ENCODE measurements at regions not wholly inside any gene's neighbourhood (a gene's known extent, or its start where the extent isn't known, plus 50 kb on each side); places are given as distances from the start of the nearest gene placed in this dataset.

DNA sequence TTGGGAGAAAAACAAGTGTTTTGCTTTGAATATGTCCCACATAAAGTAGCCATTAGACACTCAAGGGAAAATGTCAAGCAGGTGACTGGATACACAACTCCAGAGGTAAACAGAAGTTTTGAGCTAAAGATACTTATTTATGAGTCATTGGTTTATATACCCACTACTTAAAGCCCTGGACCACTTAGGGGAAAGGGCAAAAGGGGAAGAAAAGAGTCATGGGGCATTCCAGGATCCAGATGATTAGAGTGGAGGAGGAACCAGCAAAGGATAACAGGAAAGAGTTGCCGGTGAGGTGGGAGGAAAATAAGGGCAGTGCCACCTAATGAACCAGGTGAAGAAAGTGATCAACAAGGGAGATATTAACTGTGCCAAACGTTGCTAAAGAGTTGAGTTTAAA is 254.2 kb upstream of the NR4A3 start:
- no peak overlapping the region for H3K9ac ChIP-seq
- no peaks in the 10 kb centered on the region for H3K27me3 ChIP-seq (ENCODE audit: insufficient read depth)
- POLR2A ChIA-PET, result no interaction called here
- H3K79me2 ChIP-seq (ENCODE audit: insufficient read depth), result no peaks in the 10 kb centered on the region
- no peaks in the 10 kb centered on the region for H3K9me2 ChIP-seq
- DNase-seq, result no peak
- H3K9me3 ChIP-seq, result no peaks in the 10 kb centered on the region
- H4K20me1 ChIP-seq (ENCODE audit: insufficient read depth), result no peaks in the 10 kb centered on the region
- CTCF ChIA-PET, result no interaction called here
- no peak overlapping the region for H2AFZ ChIP-seq (ENCODE audit: low read depth)
- H3K4me1 ChIP-seq (ENCODE audit: control insufficient read depth in 1 of 2, insufficient read depth in 2 of 2, low read depth in 1 of 2, low read length in 1 of 2), result no peaks in the 10 kb centered on the region; a peak in 1 of 4 replicates
- no peaks in the 10 kb centered on the region for H3F3A ChIP-seq (replicated peaks; ENCODE audit: insufficient read depth)
- no peak for TF ChIP-seq SIN3A (IDR thresholded peaks at IDR 0.05; ENCODE audit: borderline replicate concordance, low read depth, low read length)
- TF ChIP-seq, protein P1, sequence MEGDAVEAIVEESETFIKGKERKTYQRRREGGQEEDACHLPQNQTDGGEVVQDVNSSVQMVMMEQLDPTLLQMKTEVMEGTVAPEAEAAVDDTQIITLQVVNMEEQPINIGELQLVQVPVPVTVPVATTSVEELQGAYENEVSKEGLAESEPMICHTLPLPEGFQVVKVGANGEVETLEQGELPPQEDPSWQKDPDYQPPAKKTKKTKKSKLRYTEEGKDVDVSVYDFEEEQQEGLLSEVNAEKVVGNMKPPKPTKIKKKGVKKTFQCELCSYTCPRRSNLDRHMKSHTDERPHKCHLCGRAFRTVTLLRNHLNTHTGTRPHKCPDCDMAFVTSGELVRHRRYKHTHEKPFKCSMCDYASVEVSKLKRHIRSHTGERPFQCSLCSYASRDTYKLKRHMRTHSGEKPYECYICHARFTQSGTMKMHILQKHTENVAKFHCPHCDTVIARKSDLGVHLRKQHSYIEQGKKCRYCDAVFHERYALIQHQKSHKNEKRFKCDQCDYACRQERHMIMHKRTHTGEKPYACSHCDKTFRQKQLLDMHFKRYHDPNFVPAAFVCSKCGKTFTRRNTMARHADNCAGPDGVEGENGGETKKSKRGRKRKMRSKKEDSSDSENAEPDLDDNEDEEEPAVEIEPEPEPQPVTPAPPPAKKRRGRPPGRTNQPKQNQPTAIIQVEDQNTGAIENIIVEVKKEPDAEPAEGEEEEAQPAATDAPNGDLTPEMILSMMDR (IDR thresholded peaks at IDR 0.05), result no peak
- TF ChIP-seq IRF3 (IDR thresholded peaks at IDR 0.05; ENCODE audit: low read depth, low read length), result no peak
- TF ChIP-seq FOXM1 (IDR thresholded peaks at IDR 0.05; ENCODE audit: low read depth), result no peak
- no peak for TF ChIP-seq YY1 (IDR thresholded peaks at IDR 0.05; ENCODE audit: low read depth)
- TF ChIP-seq GABPA (IDR thresholded peaks at IDR 0.05; ENCODE audit: low read depth), result no peak
- no peak for TF ChIP-seq CHD2 (IDR thresholded peaks at IDR 0.05; ENCODE audit: low read length, partially characterized antibody)
- TF ChIP-seq, protein P2, sequence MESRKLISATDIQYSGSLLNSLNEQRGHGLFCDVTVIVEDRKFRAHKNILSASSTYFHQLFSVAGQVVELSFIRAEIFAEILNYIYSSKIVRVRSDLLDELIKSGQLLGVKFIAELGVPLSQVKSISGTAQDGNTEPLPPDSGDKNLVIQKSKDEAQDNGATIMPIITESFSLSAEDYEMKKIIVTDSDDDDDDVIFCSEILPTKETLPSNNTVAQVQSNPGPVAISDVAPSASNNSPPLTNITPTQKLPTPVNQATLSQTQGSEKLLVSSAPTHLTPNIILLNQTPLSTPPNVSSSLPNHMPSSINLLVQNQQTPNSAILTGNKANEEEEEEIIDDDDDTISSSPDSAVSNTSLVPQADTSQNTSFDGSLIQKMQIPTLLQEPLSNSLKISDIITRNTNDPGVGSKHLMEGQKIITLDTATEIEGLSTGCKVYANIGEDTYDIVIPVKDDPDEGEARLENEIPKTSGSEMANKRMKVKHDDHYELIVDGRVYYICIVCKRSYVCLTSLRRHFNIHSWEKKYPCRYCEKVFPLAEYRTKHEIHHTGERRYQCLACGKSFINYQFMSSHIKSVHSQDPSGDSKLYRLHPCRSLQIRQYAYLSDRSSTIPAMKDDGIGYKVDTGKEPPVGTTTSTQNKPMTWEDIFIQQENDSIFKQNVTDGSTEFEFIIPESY (IDR thresholded peaks at IDR 0.05; ENCODE audit: borderline replicate concordance, low read depth), result no peak
- no peak for TF ChIP-seq RFX5 (IDR thresholded peaks at IDR 0.05; ENCODE audit: low read length)
- no peak for TF ChIP-seq GATA2 (CRISPR knock-in tag; IDR thresholded peaks at IDR 0.05)
- TF ChIP-seq FOXJ3 (CRISPR knock-in tag; IDR thresholded peaks at IDR 0.05), result no peak
- TF ChIP-seq FOSL2 (IDR thresholded peaks at IDR 0.05; ENCODE audit: borderline replicate concordance, low read depth), result no peak
- TF ChIP-seq TCF12 (IDR thresholded peaks at IDR 0.05), result no peak
- WGBS (ENCODE audit: low lambda C conversion rate), result 48% methylated on average over 2 of the region's 2 CpGs
- no peak overlapping the region for H3K27ac ChIP-seq (ENCODE audit: low read depth in 2 of 2, low read length in 1 of 2)
- no peaks in the 10 kb centered on the region for H3K36me3 ChIP-seq (replicated peaks in 1 of 2; ENCODE audit: control insufficient read depth in 1 of 2, insufficient read depth in 2 of 2, low read length in 1 of 2)
- H3K4me3 ChIP-seq (ENCODE audit: low read depth in 2 of 2, low read length in 1 of 2), result no peak overlapping the region
- H3K4me2 ChIP-seq, result no peak overlapping the region

- ChIA-PET CTCF (no interaction called here), POLR2A (no interaction called here)
- Histone ChIP-seq H3K27me3 (ENCODE audit: insufficient read depth) (no peaks in the 10 kb centered on the region), H3F3A (replicated peaks; ENCODE audit: insufficient read depth) (no peaks in the 10 kb centered on the region), H2AFZ (ENCODE audit: low read depth) (no peak overlapping the region), H3K4me1 (ENCODE audit: control insufficient read depth in 1 of 2, insufficient read depth in 2 of 2, low read depth in 1 of 2, low read length in 1 of 2) (peaks cover 0 to 4% of the 10 kb centered on the region in 2 experiments; a peak in 2 of 4 replicates), H3K9ac (no peak overlapping the region), H3K9me2 (no peaks in the 10 kb centered on the region), H3K9me3 (no peaks in the 10 kb centered on the region), H3K36me3 (replicated peaks in 1 of 2; ENCODE audit: control insufficient read depth in 1 of 2, insufficient read depth in 2 of 2, low read length in 1 of 2) (no peaks in the 10 kb centered on the region), H3K4me2 (no peak overlapping the region), H3K79me2 (ENCODE audit: insufficient read depth) (no peaks in the 10 kb centered on the region), H4K20me1 (ENCODE audit: insufficient read depth) (no peaks in the 10 kb centered on the region), H3K27ac (ENCODE audit: low read depth in 2 of 2, low read length in 1 of 2) (no peak overlapping the region), H3K4me3 (ENCODE audit: low read depth in 2 of 2, low read length in 1 of 2) (no peak overlapping the region)
- DNase-seq, result no peak
- TF ChIP-seq YY1 (IDR thresholded peaks at IDR 0.05; ENCODE audit: low read depth) (no peak), SIN3A (IDR thresholded peaks at IDR 0.05; ENCODE audit: borderline replicate concordance, low read depth, low read length) (no peak), GABPA (IDR thresholded peaks at IDR 0.05; ENCODE audit: low read depth) (no peak), CHD2 (IDR thresholded peaks at IDR 0.05; ENCODE audit: low read length, partially characterized antibody) (no peak), RXRA (IDR thresholded peaks at IDR 0.05; ENCODE audit: borderline replicate concordance, low read depth) (no peak)
- TF ChIP-seq, protein P3, sequence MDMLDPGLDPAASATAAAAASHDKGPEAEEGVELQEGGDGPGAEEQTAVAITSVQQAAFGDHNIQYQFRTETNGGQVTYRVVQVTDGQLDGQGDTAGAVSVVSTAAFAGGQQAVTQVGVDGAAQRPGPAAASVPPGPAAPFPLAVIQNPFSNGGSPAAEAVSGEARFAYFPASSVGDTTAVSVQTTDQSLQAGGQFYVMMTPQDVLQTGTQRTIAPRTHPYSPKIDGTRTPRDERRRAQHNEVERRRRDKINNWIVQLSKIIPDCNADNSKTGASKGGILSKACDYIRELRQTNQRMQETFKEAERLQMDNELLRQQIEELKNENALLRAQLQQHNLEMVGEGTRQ (IDR thresholded peaks at IDR 0.05; ENCODE audit: borderline replicate concordance, low read depth, low read length), result no peak
- WGBS (ENCODE audit: low lambda C conversion rate), result 21% methylated on average over 2 of the region's 2 CpGs
These were observed 251.8 kb upstream of the NR4A3 start for GRCh38 chr9:99569840-99570239.
